Colonic mucosa (tissue), 4 donors: ENCODE measurements at regions not wholly inside any gene's neighbourhood (a gene's known extent, or its start where the extent isn't known, plus 50 kb on each side); places are given as distances from the start of the nearest gene placed in this dataset.

ENCODE experiments used
- DNase-seq: peaks from one replicate; pipeline ENCODE4 v3.0.0-alpha.2; 2020
- H3K27ac ChIP-seq: fragments of 200-600 bp; one replicate; pipeline ENCODE4 v1.8.0; 2021
- H3K27me3 ChIP-seq: fragments of 200-600 bp; one replicate; pipeline ENCODE4 v1.8.0; 2021
- H3K36me3 ChIP-seq: fragments of 200-600 bp; one replicate; pipeline ENCODE4 v1.8.0; 2021
- H3K4me1 ChIP-seq: fragments of 200-600 bp; one replicate; pipeline ENCODE4 v1.8.0; 2021; ENCODE audit warnings: mild to moderate bottlenecking
- H3K4me3 ChIP-seq: fragments of 200-600 bp; one replicate; pipeline ENCODE4 v1.8.0; 2021
- H3K9ac ChIP-seq, 2 donors: one replicate each; pipeline ENCODE4 v1.7.0; 2013; ENCODE audit warnings: control low read depth in 2 of 2, low read depth in 2 of 2, low read length in 2 of 2
- H3K9me3 ChIP-seq: fragments of 200-600 bp; one replicate; pipeline ENCODE4 v1.8.0; 2021
- intact Hi-C: fragments of 100-400 bp; cut with DNase I; formaldehyde crosslinking; loops from one replicate; pipeline ENCODE4 v1.14.1; 2022
- TF ChIP-seq, protein P1 (sequence below): fragments of 200-600 bp; IDR thresholded peaks from one replicate; pipeline ENCODE4 v1.8.0; 2022; ENCODE audit warnings: antibody characterized with exemption, mild to moderate bottlenecking
- donor health status: healthy.
- donor health status: DM: no; HTN: no; CAD: no.
- donor health status: DM: no; HTN: no; CAD: no.

DNA sequence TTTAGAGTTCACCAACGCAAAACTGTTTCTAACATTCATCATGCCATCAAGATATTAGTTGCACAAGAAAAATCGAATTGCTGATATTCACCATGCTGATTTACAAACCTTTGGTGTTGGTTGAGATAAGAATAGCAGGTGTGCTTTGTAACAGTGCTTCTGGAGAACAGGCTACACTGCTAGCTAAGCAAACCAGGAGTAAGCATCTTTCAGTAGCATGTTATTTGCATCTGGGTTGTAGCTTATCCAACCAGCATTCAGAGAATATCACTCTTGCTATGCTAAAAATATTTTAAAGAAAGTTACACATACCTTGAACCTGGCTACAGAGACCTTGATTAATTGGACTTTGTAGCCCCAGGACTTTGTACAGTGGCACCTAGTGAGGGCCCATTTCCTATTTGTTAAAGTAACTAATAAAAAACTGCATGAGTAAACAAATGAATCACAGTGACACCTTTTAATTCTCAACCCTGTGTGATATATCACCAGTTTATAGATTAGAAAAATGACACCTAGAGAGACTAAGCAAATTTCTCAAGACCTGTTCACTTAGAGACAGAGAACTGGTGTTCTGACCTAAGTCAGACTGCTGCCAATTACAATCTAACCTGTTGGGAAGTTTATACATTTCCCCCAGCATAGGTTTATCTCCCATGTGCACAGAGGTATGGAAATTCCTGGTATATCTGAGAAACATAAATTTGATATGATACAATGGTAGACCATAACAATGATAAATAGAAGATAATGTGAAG is 435.5 kb upstream of the TGFBR2 start:
- Histone ChIP-seq H3K36me3 (no peaks in the 10 kb centered on the region), H3K4me1 (no peaks in the 10 kb centered on the region), H3K4me3 (no peak overlapping the region), H3K9ac (no peak overlapping the region), H3K27me3 (no peaks in the 10 kb centered on the region), H3K27ac (no peak overlapping the region), H3K9me3 (no peaks in the 10 kb centered on the region)
- no peak for DNase-seq
- TF ChIP-seq, protein P1, sequence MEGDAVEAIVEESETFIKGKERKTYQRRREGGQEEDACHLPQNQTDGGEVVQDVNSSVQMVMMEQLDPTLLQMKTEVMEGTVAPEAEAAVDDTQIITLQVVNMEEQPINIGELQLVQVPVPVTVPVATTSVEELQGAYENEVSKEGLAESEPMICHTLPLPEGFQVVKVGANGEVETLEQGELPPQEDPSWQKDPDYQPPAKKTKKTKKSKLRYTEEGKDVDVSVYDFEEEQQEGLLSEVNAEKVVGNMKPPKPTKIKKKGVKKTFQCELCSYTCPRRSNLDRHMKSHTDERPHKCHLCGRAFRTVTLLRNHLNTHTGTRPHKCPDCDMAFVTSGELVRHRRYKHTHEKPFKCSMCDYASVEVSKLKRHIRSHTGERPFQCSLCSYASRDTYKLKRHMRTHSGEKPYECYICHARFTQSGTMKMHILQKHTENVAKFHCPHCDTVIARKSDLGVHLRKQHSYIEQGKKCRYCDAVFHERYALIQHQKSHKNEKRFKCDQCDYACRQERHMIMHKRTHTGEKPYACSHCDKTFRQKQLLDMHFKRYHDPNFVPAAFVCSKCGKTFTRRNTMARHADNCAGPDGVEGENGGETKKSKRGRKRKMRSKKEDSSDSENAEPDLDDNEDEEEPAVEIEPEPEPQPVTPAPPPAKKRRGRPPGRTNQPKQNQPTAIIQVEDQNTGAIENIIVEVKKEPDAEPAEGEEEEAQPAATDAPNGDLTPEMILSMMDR: no peak
- intact Hi-C loops: no loop called here

DNA sequence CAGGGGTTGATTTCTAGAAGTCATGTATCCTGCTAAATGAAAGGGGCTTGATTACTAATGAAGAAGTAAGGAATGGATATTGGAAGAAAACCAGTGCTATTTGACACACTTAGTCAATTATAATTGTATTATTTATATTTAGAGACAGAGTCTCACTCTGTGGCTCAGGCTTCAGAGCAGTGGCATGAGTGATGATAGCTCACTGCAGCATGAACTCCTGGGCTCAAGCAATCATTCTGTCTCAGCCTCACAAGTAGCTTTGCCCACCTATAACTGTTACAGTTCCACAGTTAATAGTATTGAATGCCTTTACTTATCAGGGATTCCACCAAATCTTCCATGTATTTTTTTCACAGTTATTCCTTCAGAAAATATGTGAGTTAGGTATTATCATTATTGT is 432.0 kb upstream of the TGFBR2 start:
- Histone ChIP-seq H3K9me3 (no peaks in the 10 kb centered on the region), H3K9ac (no peak overlapping the region), H3K4me3 (no peak overlapping the region), H3K36me3 (no peaks in the 10 kb centered on the region), H3K27me3 (no peaks in the 10 kb centered on the region), H3K4me1 (no peaks in the 10 kb centered on the region), H3K27ac (no peak overlapping the region)
- TF ChIP-seq, protein P1: no peak
- intact Hi-C loops: no loop called here
- no peak for DNase-seq

DNA sequence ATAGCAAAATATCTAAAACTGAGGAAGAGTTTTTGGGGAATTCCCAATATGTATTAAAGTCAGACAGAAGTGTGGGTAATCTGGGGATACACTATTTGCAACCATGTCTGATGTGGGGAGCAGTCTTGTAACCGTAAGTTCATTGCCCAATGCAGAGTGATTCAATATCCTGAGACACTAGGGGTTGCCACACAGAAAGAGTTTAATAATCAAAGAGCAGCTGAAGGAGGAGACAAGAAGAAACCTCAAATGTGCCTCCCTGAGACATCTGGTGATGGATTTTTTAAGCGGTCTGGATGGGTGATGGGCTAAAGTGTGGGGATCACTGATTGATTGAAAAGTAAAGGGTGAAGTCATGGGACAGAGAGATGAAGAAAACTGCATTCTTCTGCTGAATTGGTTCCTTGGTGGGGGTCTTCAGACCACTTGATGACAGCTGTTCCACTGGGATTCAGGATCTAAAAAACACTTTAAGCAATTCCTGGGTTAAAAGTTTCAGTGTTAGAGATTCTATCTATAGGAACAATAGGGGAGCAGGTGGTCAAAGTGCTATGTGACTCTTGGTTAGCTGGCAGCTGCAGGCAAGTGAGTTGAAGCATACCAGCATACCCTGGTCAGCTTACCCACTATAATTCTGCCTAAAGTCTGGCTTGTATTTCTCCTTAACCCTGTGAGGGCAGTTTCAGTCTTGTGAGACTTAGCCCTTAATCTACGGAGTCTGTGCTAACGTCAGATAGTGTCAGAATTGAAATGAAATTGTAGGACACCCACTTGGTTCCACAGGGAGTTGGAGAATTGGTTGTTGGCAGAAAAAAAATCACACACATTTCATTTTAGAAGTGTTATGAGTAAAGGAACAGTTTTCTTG is 425.9 kb upstream of the TGFBR2 start:
- DNase-seq: no peak
- no peak overlapping the region for H3K27ac ChIP-seq
- H3K4me3 ChIP-seq: no peak overlapping the region
- no peak overlapping the region for H3K9ac ChIP-seq
- TF ChIP-seq, protein P1: no peak
- H3K36me3 ChIP-seq: no peaks in the 10 kb centered on the region
- H3K27me3 ChIP-seq: no peaks in the 10 kb centered on the region
- H3K9me3 ChIP-seq: no peaks in the 10 kb centered on the region
- intact Hi-C loops: no loop called here
- H3K4me1 ChIP-seq: no peaks in the 10 kb centered on the region

DNA sequence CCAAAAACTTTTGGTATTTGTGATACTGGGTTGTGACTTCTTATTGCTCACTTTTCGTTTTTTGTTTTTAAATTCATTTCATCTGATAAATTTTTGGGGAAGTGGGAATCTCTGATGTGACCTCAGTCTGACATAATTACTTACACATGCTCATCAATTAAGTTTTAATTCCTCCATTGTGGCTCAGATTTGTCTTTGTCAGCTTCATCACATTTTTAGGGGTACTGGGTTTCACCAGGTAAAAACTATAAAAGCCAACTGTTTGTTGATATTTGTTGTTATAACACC is 425.3 kb upstream of the TGFBR2 start:
- intact Hi-C loops: no loop called here
- H3K4me3 ChIP-seq: no peak overlapping the region
- H3K27me3 ChIP-seq: no peaks in the 10 kb centered on the region
- no peak overlapping the region for H3K27ac ChIP-seq
- no peaks in the 10 kb centered on the region for H3K9me3 ChIP-seq
- DNase-seq: no peak
- TF ChIP-seq, protein P1: no peak
- H3K36me3 ChIP-seq: no peaks in the 10 kb centered on the region
- no peak overlapping the region for H3K9ac ChIP-seq
- H3K4me1 ChIP-seq: no peaks in the 10 kb centered on the region

DNA sequence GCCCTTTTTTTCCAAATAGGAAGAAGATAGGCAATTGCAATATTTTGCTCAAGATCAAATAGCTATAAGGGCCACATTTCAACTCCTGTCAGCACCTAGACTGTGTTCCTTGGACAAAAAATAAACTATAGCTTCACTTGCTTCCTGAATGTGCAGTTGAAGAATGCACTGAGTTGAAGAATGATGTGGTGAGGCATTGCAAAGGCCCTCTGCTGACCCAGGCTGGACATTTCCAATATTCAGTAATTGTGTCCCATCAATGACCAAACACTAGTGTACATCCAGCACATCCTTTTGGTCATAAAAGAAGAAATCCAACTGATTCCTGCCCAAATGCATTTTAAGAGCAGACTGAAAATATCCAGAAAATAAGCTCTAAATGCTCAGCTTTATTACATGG is 424.8 kb upstream of the TGFBR2 start:
- Histone ChIP-seq H3K27me3 (no peaks in the 10 kb centered on the region), H3K4me1 (no peaks in the 10 kb centered on the region), H3K9ac (no peak overlapping the region), H3K27ac (no peak overlapping the region), H3K36me3 (no peaks in the 10 kb centered on the region), H3K9me3 (no peaks in the 10 kb centered on the region), H3K4me3 (no peak overlapping the region)
- intact Hi-C loops: no loop called here
- TF ChIP-seq, protein P1: no peak
- no peak for DNase-seq
